ENCODE measurements at regions not wholly inside any gene's neighbourhood (a gene's known extent, or its start where the extent isn't known, plus 50 kb on each side); places are given as distances from the start of the nearest gene placed in this dataset.

GRCh38 chr18:42289526-42289925, 334.5 kb downstream of the PIK3C3 start:
- TF ChIP-seq POLR2A (IDR thresholded peaks at IDR 0.05) (no peak), CTCF (IDR thresholded peaks at IDR 0.05) (no peak), POLR2AphosphoS5 (IDR thresholded peaks at IDR 0.05) (no peak)
